H1 (cell line): ENCODE measurements at regions not wholly inside any gene's neighbourhood (a gene's known extent, or its start where the extent isn't known, plus 50 kb on each side); places are given as distances from the start of the nearest gene placed in this dataset.

Experiments
- CTCF ChIA-PET: fragments of 300-600 bp; sonication (Branson Sonifier 250); formaldehyde crosslinking; loops from one replicate; lab custom pipeline; 2021; ENCODE audit not compliant: partially characterized antibody; lab: Charles Lee
- POLR2A ChIA-PET: fragments of 300-600 bp; sonication (Branson Sonifier 250); formaldehyde crosslinking; loops from one replicate; lab custom pipeline; 2021; ENCODE audit warnings: inconsistent platforms; ENCODE audit not compliant: partially characterized antibody; lab: Charles Lee
- DNase-seq, 2 experiments: peaks; one replicate each; pipeline versions ENCODE4 v3.0.0 to v3.0.0-alpha.2; 2010 to 2022; ENCODE audit warnings: low spot score in 2 of 2, low read depth in 1 of 2, mixed read lengths in 1 of 2
- FAIRE-seq: peaks from 2 replicates; lab custom pipeline; 2011; peaks lifted over from hg19 to GRCh38; lab: Jason Lieb, UNC
- H2AFZ ChIP-seq: 2 replicates; pipeline ENCODE4 v1.8.1; 2012; ENCODE audit warnings: low read length, inconsistent platforms
- H2AK5ac ChIP-seq: 2 replicates; pipeline ENCODE4 v1.6.1; 2013; ENCODE audit warnings: low read depth, low read length
- H2BK120ac ChIP-seq: replicated peaks from 2 replicates; pipeline ENCODE3; 2013; ENCODE audit warnings: low read depth, low read length, inconsistent platforms
- H2BK12ac ChIP-seq: 2 replicates; pipeline ENCODE4 v1.6.1; 2013; ENCODE audit warnings: low read depth, low read length
- H2BK15ac ChIP-seq: 2 replicates; pipeline ENCODE4 v1.6.1; 2013; ENCODE audit warnings: low read length
- H2BK20ac ChIP-seq: 2 replicates; pipeline ENCODE4 v1.6.1; 2013; ENCODE audit warnings: low read length
- H2BK5ac ChIP-seq: 2 replicates; pipeline ENCODE4 v1.6.1; 2013; ENCODE audit warnings: low read depth, low read length
- H3K14ac ChIP-seq: 2 replicates; pipeline ENCODE4 v1.6.1; 2013; ENCODE audit warnings: inconsistent platforms; ENCODE audit not compliant: insufficient read length
- H3K18ac ChIP-seq: 2 replicates; pipeline ENCODE4 v1.6.1; 2013; ENCODE audit warnings: low read length; ENCODE audit errors: extremely low read depth
- H3K23ac ChIP-seq: 2 replicates; pipeline ENCODE4 v1.6.1; 2013; ENCODE audit warnings: inconsistent platforms; ENCODE audit not compliant: insufficient read length
- H3K23me2 ChIP-seq: 2 replicates; pipeline ENCODE4 v1.6.1; 2013; ENCODE audit warnings: low read depth, low read length
- H3K27ac ChIP-seq: 2 replicates; pipeline ENCODE4 v1.6.1; 2011; ENCODE audit warnings: low read depth, low read length, inconsistent platforms
- H3K27me3 ChIP-seq, 4 experiments: replicated peaks in 1 of 4; 1 replicate in 1 of 4; 2 replicates in 3 of 4; pipeline versions ENCODE4 v1.6.1 to v1.8.1; 2011 to 2013; ENCODE audit warnings: low read length in 3 of 4, mild to moderate bottlenecking in 3 of 4, inconsistent platforms in 2 of 4, mixed read lengths in 2 of 4, moderate library complexity in 1 of 4; ENCODE audit not compliant: control insufficient read depth in 3 of 4, insufficient read depth in 3 of 4; ENCODE audit errors: extremely low read depth in 1 of 4
- H3K36me3 ChIP-seq, 4 experiments: 2 replicates each; pipeline versions ENCODE4 v1.6.1 to v1.8.1; 2011 to 2013; ENCODE audit warnings: mild to moderate bottlenecking in 4 of 4, low read length in 3 of 4, moderate library complexity in 2 of 4, control low read depth in 1 of 4, inconsistent platforms in 1 of 4; ENCODE audit not compliant: insufficient read depth in 4 of 4, control insufficient read depth in 2 of 4
- H3K4ac ChIP-seq: replicated peaks from 2 replicates; pipeline ENCODE3; 2013; ENCODE audit warnings: low read length, low read depth, mixed read lengths, inconsistent platforms; ENCODE audit not compliant: insufficient read length
- H3K4me1 ChIP-seq, 4 experiments: replicated peaks in 1 of 4; 1 replicate in 1 of 4; 2 replicates in 3 of 4; pipeline versions ENCODE4 v1.6.1 to v1.8.1; 2011 to 2013; ENCODE audit warnings: low read length in 3 of 4, inconsistent platforms in 2 of 4, mixed read lengths in 1 of 4; ENCODE audit not compliant: insufficient read depth in 4 of 4, control insufficient read depth in 3 of 4
- H3K4me2 ChIP-seq, 2 experiments: 2 replicates each; pipeline versions ENCODE4 v1.6.1 to v1.8.1; 2011 to 2013; ENCODE audit warnings: low read depth in 2 of 2, low read length in 2 of 2, control low read depth in 1 of 2, inconsistent platforms in 1 of 2, mild to moderate bottlenecking in 1 of 2; ENCODE audit not compliant: insufficient read depth in 1 of 2
- H3K4me3 ChIP-seq, 4 experiments: fragments of 200-600, 300-600 bp in 1 of 4; sonication (generic), shearing (Covaris generic), sonication (Bioruptor Twin) in 1 of 4; 2 replicates each; pipeline versions ENCODE4 v1.5.1 to v1.8.1; 2011 to 2016; ENCODE audit warnings: low read length in 4 of 4, low read depth in 3 of 4, control low read depth in 2 of 4, inconsistent platforms in 2 of 4, mild to moderate bottlenecking in 2 of 4, mixed read lengths in 1 of 4, moderate library complexity in 1 of 4; ENCODE audit not compliant: insufficient read depth in 2 of 4; ENCODE audit errors: extremely low read depth in 1 of 4
- H3K56ac ChIP-seq: replicated peaks from 2 replicates; pipeline ENCODE3; 2013; ENCODE audit warnings: low read depth, mild to moderate bottlenecking, mixed read lengths, low read length, inconsistent platforms; ENCODE audit not compliant: insufficient read length
- H3K79me1 ChIP-seq: 2 replicates; pipeline ENCODE4 v1.6.1; 2013; ENCODE audit warnings: low read depth, low read length, control low read depth
- H3K79me2 ChIP-seq, 2 experiments: 2 replicates each; pipeline versions ENCODE4 v1.6.1 to v1.8.1; 2012 to 2013; ENCODE audit warnings: low read length in 2 of 2, mild to moderate bottlenecking in 2 of 2, inconsistent platforms in 1 of 2; ENCODE audit not compliant: insufficient read depth in 2 of 2, control insufficient read depth in 1 of 2
- H3K9ac ChIP-seq, 4 experiments: replicated peaks in 1 of 4; 1 replicate in 1 of 4; 2 replicates in 3 of 4; pipeline versions ENCODE4 v1.6.1 to v1.8.1; 2011 to 2013; ENCODE audit warnings: low read depth in 3 of 4, low read length in 3 of 4, control low read depth in 2 of 4, mild to moderate bottlenecking in 2 of 4, moderate library complexity in 2 of 4, inconsistent platforms in 1 of 4; ENCODE audit errors: extremely low read depth in 1 of 4
- H3K9me3 ChIP-seq, 2 experiments: 2 replicates each; pipeline versions ENCODE4 v1.6.1 to v1.8.1; 2012 to 2013; ENCODE audit warnings: mild to moderate bottlenecking in 2 of 2, moderate library complexity in 2 of 2, control low read depth in 1 of 2, inconsistent platforms in 1 of 2, low read depth in 1 of 2, low read length in 1 of 2, mixed read lengths in 1 of 2; ENCODE audit not compliant: insufficient read depth in 2 of 2
- H4K20me1 ChIP-seq, 2 experiments: replicated peaks in 1 of 2; 2 replicates each; pipeline versions ENCODE3 to v1.8.1; 2011 to 2013; ENCODE audit warnings: inconsistent platforms in 2 of 2, low read length in 2 of 2, mild to moderate bottlenecking in 1 of 2; ENCODE audit not compliant: insufficient read depth in 2 of 2, control insufficient read depth in 1 of 2
- H4K5ac ChIP-seq: 2 replicates; pipeline ENCODE4 v1.6.1; 2013; ENCODE audit warnings: low read length, low read depth, mixed read lengths, inconsistent platforms; ENCODE audit not compliant: insufficient read length
- H4K8ac ChIP-seq: 2 replicates; pipeline ENCODE4 v1.8.0; 2013; ENCODE audit warnings: mild to moderate bottlenecking, moderate library complexity, low read length, inconsistent platforms; ENCODE audit not compliant: insufficient read depth; ENCODE audit errors: extremely low read depth
- H4K91ac ChIP-seq: replicated peaks from 2 replicates; pipeline ENCODE3; 2013; ENCODE audit warnings: low read length, mixed read lengths, inconsistent platforms; ENCODE audit not compliant: insufficient read length
- BCL11A ChIP-seq, 2 experiments: IDR thresholded peaks; one replicate each; pipeline ENCODE4 v1.6.1; 2011; ENCODE audit warnings: low read depth in 2 of 2, low read length in 2 of 2, mild to moderate bottlenecking in 2 of 2
- FOSL1 ChIP-seq: IDR thresholded peaks from 2 replicates; pipeline ENCODE4 v1.6.1; 2011; ENCODE audit warnings: mild to moderate bottlenecking, low read depth, low read length, moderate library complexity; ENCODE audit not compliant: insufficient read depth
- KDM4A ChIP-seq: IDR thresholded peaks from one replicate; pipeline ENCODE4 v1.7.1; 2012; ENCODE audit warnings: low read depth, mild to moderate bottlenecking, moderate library complexity, low read length, inconsistent platforms; ENCODE audit not compliant: severe bottlenecking
- PHF8 ChIP-seq: fragments of 200-600 bp; sonication (generic); conservative IDR thresholded peaks from 2 replicates; pipeline ENCODE4 v1.7.1; 2012; ENCODE audit warnings: low read depth, mild to moderate bottlenecking, inconsistent platforms, low read length, moderate library complexity
- RXRA ChIP-seq: IDR thresholded peaks from 2 replicates; pipeline ENCODE4 v1.6.1; 2011; ENCODE audit warnings: low read depth, mild to moderate bottlenecking, low read length, moderate library complexity; ENCODE audit not compliant: insufficient read depth
- SRF ChIP-seq: IDR thresholded peaks from 2 replicates; pipeline ENCODE4 v1.6.1; 2011; ENCODE audit warnings: mild to moderate bottlenecking, low read depth, low read length, moderate library complexity
- YY1 ChIP-seq: IDR thresholded peaks from 2 replicates; pipeline ENCODE4 v1.6.1; 2011; ENCODE audit warnings: low read depth, mild to moderate bottlenecking, low read length
- WGBS, 2 experiments: shearing (Covaris generic) in 1 of 2; methylation state at CpG; one replicate each; pipeline versions ENCODE4 v1.1.6 to v1.1.7; 2013 to 2015; ENCODE audit warnings: low lambda C conversion rate in 2 of 2, mixed read lengths in 2 of 2, inconsistent platforms in 1 of 2, low coverage in 1 of 2, missing lambda C conversion rate in 1 of 2; ENCODE audit not compliant: insufficient replicate concordance in 2 of 2, insufficient coverage in 1 of 2, insufficient read length in 1 of 2; ENCODE audit errors: extremely low coverage in 1 of 2, missing lambda C conversion rate in 1 of 2; 5-methylcytosine and 5-hydroxymethylcytosine counted together
- TF ChIP-seq, protein P1 (sequence below): IDR thresholded peaks from 2 replicates; pipeline ENCODE4 v1.6.1; 2012; ENCODE audit warnings: inconsistent platforms

GRCh38 chr17:34164837-34165236 is 90.2 kb upstream of the CCL2 start:
- TF ChIP-seq PHF8 (no peak), YY1 (no peak), RXRA (no peak), KDM4A (no peak), BCL11A (IDR thresholded peaks at IDR 0.05; ENCODE audit: low read depth in 2 of 2, low read length in 2 of 2) (no peak), SRF (no peak), FOSL1 (no peak)
- TF ChIP-seq, protein P1, sequence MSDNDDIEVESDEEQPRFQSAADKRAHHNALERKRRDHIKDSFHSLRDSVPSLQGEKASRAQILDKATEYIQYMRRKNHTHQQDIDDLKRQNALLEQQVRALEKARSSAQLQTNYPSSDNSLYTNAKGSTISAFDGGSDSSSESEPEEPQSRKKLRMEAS = no peak
- TF ChIP-seq, all 59 proteins: peak for 0
- H2BK5ac ChIP-seq = no peak overlapping the region
- FAIRE-seq = no peak
- H3K4me1 ChIP-seq = no peaks in the 10 kb centered on the region; a peak in 1 of 7 replicates
- H3K79me1 ChIP-seq = no peaks in the 10 kb centered on the region
- no peak overlapping the region for H3K56ac ChIP-seq
- no peak overlapping the region for H3K9ac ChIP-seq
- no peak overlapping the region for H3K4me2 ChIP-seq
- no peak overlapping the region for H2BK120ac ChIP-seq
- no peak overlapping the region for H4K5ac ChIP-seq
- no peaks in the 10 kb centered on the region for H3K79me2 ChIP-seq
- no peak overlapping the region for H2BK15ac ChIP-seq
- H4K91ac ChIP-seq = no peak overlapping the region
- CTCF ChIA-PET = interaction anchor here (0.9 to 9.8 kb wide), 11 partner anchors 9 to 386 kb away, joined by 4 to 91 read pairs (median 13); partner anchors contain the start of gene CCL1
- H3K23me2 ChIP-seq = no peaks in the 10 kb centered on the region
- 83% methylated on average over 4 of the region's 4 CpGs; no CpG with 5 or more reads in 1 of the 2 experiments for WGBS, 2 experiments
- no peak overlapping the region for H2AK5ac ChIP-seq
- H3K23ac ChIP-seq = no peak overlapping the region
- H2BK20ac ChIP-seq = no peak overlapping the region
- H3K27me3 ChIP-seq = no peaks in the 10 kb centered on the region
- H4K20me1 ChIP-seq = no peaks in the 10 kb centered on the region
- no peak overlapping the region for H3K18ac ChIP-seq
- H2BK12ac ChIP-seq = no peak overlapping the region
- H3K4me3 ChIP-seq = no peak overlapping the region
- H3K9me3 ChIP-seq = no peaks in the 10 kb centered on the region
- POLR2A ChIA-PET = interaction anchor here (4.8 kb wide), 1 partner anchor 9 kb away, joined by 36 read pairs; no protein-coding TSS in a partner anchor
- no peak overlapping the region for H2AFZ ChIP-seq
- no peaks in the 10 kb centered on the region for H3K36me3 ChIP-seq
- no peak overlapping the region for H4K8ac ChIP-seq
- no peak for DNase-seq
- no peak overlapping the region for H3K27ac ChIP-seq
- no peak overlapping the region for H3K4ac ChIP-seq
- no peak overlapping the region for H3K14ac ChIP-seq
